CD14-positive monocyte (primary cell): ENCODE measurements at regions not wholly inside any gene's neighbourhood (a gene's known extent, or its start where the extent isn't known, plus 50 kb on each side); places are given as distances from the start of the nearest gene placed in this dataset.

Experiments
- DNase-seq, 3 donors: peaks; one replicate each; pipeline ENCODE4 v3.0.0-alpha.2; 2011 to 2022
- H2AFZ ChIP-seq: 2 replicates; pipeline ENCODE4 v1.6.0; 2012; ENCODE audit warnings: mild to moderate bottlenecking, low read depth, low read length, inconsistent platforms; ENCODE audit not compliant: insufficient read depth, poor library complexity, severe bottlenecking
- H3K27ac ChIP-seq, 2 donors: 1 replicate in 1 of 2; 2 replicates in 1 of 2; pipeline ENCODE4 v1.5.1; 2012 to 2013; ENCODE audit warnings: low read length in 2 of 2, control low read depth in 1 of 2, inconsistent platforms in 1 of 2, low read depth in 1 of 2, mild to moderate bottlenecking in 1 of 2
- H3K27me3 ChIP-seq, 2 donors: one replicate each; pipeline versions ENCODE4 v1.6.0 to v1.6.1; 2011 to 2013; ENCODE audit warnings: low read length in 2 of 2; ENCODE audit not compliant: control insufficient read depth in 2 of 2, insufficient read depth in 2 of 2
- H3K36me3 ChIP-seq, 2 donors: replicated peaks in 1 of 2; 1 replicate in 1 of 2; 2 replicates in 1 of 2; pipeline versions ENCODE4 v1.5.1 to v1.6.1; 2012 to 2013; ENCODE audit warnings: low read length in 2 of 2, control low read depth in 1 of 2, inconsistent platforms in 1 of 2, mild to moderate bottlenecking in 1 of 2; ENCODE audit not compliant: insufficient read depth in 2 of 2, control insufficient read depth in 1 of 2
- H3K4me1 ChIP-seq, 2 donors: 1 replicate in 1 of 2; 2 replicates in 1 of 2; pipeline versions ENCODE4 v1.5.1 to v1.6.1; 2012 to 2013; ENCODE audit warnings: low read length in 2 of 2, control low read depth in 1 of 2, inconsistent platforms in 1 of 2, mild to moderate bottlenecking in 1 of 2, moderate library complexity in 1 of 2; ENCODE audit not compliant: insufficient read depth in 2 of 2, control insufficient read depth in 1 of 2
- H3K4me2 ChIP-seq: replicated peaks from 2 replicates; pipeline ENCODE3; 2012; ENCODE audit warnings: low read length, moderate library complexity, mild to moderate bottlenecking; ENCODE audit not compliant: poor library complexity, severe bottlenecking; ENCODE audit errors: extremely low read depth
- H3K4me3 ChIP-seq, 3 experiments: fragments of 200-600 bp in 1 of 3; sonication (generic) in 1 of 3; replicated peaks in 1 of 3; 1 replicate in 2 of 3; 2 replicates in 1 of 3; pipeline ENCODE4 v1.5.1; 2011 to 2013; ENCODE audit warnings: low read length in 3 of 3, mild to moderate bottlenecking in 3 of 3, control low read depth in 2 of 3, low read depth in 2 of 3, inconsistent platforms in 1 of 3, moderate library complexity in 1 of 3
- H3K79me2 ChIP-seq: 2 replicates; pipeline ENCODE4 v1.6.0; 2012; ENCODE audit warnings: mild to moderate bottlenecking, control low read depth, inconsistent platforms, low read length, moderate library complexity; ENCODE audit not compliant: insufficient read depth
- H3K9ac ChIP-seq: 2 replicates; pipeline ENCODE4 v1.6.0; 2017; ENCODE audit warnings: low read length, mild to moderate bottlenecking; ENCODE audit not compliant: insufficient read depth, poor library complexity, severe bottlenecking
- H3K9me3 ChIP-seq, 2 donors: replicated peaks in 1 of 2; 1 replicate in 1 of 2; 2 replicates in 1 of 2; pipeline versions ENCODE4 v1.5.1 to v1.6.1; 2012 to 2013; ENCODE audit warnings: low read length in 2 of 2, control low read depth in 1 of 2; ENCODE audit not compliant: control insufficient read depth in 1 of 2, insufficient read depth in 1 of 2
- H4K20me1 ChIP-seq: 2 replicates; pipeline ENCODE4 v1.6.0; 2012; ENCODE audit warnings: mild to moderate bottlenecking, low read length, control low read depth, moderate library complexity; ENCODE audit not compliant: insufficient read depth
- H3K27ac Mint-ChIP-seq, 7 donors: one replicate each; pipeline ENCODE4 v1.8.0; 2020; ENCODE audit warnings: mild to moderate bottlenecking in 7 of 7, mixed read lengths in 7 of 7, moderate library complexity in 6 of 7, inconsistent platforms in 2 of 7
- H3K27me3 Mint-ChIP-seq, 3 donors: one replicate each; pipeline ENCODE4 v1.8.0; 2021 to 2022; ENCODE audit warnings: low read depth in 3 of 3, mild to moderate bottlenecking in 3 of 3, mixed read lengths in 3 of 3, moderate library complexity in 3 of 3, inconsistent platforms in 1 of 3
- H3K36me3 Mint-ChIP-seq, 2 donors: one replicate each; pipeline ENCODE4 v1.8.0; 2020; ENCODE audit warnings: mixed read lengths in 2 of 2, inconsistent platforms in 1 of 2, mild to moderate bottlenecking in 1 of 2
- H3K4me1 Mint-ChIP-seq: one replicate; pipeline ENCODE4 v1.8.0; 2020; ENCODE audit warnings: mild to moderate bottlenecking, mixed read lengths
- H3K4me3 Mint-ChIP-seq, 2 donors: one replicate each; pipeline ENCODE4 v1.8.0; 2020; ENCODE audit warnings: mild to moderate bottlenecking in 2 of 2, mixed read lengths in 2 of 2, moderate library complexity in 1 of 2
- H3K9me3 Mint-ChIP-seq, 7 donors: one replicate each; pipeline ENCODE4 v1.8.0; 2020 to 2022; ENCODE audit warnings: mixed read lengths in 7 of 7, mild to moderate bottlenecking in 6 of 7, moderate library complexity in 6 of 7, inconsistent platforms in 2 of 7
- CTCF ChIP-seq: fragments of 200-600 bp; IDR thresholded peaks from one replicate; pipeline ENCODE4 v1.8.0; 2022; ENCODE audit warnings: antibody characterized with exemption, mild to moderate bottlenecking
- WGBS: methylation state at CpG from one replicate; pipeline ENCODE4 v1.1.5; 2013; ENCODE audit warnings: missing lambda C conversion rate; ENCODE audit not compliant: insufficient coverage; 5-methylcytosine and 5-hydroxymethylcytosine counted together
- intact Hi-C, 2 donors: fragments of 100-400 bp; cut with micrococcal nuclease; formaldehyde crosslinking; loops; one replicate each; pipeline versions ENCODE4 v1.15.0 to v1.15.1; 2023

DNA sequence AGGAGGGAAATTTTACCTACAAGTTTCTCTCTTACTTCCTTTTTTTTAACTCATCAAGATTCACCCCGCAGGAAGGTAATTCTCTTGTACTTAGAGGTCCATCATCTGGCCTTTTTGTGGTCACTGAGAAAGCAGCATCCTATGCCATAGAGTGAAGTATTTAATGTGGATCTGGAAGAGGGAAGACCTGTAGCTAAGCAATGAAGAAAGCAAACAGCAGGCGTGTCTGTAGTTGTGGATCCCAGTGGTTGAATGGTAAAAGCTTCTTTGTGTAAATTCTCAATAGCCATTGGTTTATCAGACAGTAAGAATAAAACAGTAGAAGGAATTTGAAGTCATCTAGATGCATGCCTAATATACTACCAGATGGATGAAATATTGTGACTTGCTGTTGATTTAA is 196.4 kb downstream of the ANKRD7 start:
- Mint-ChIP-seq H3K4me1 (no peaks in the 10 kb centered on the region), H3K4me3 (no peak overlapping the region), H3K27ac (no peak overlapping the region), H3K36me3 (no peaks in the 10 kb centered on the region), H3K27me3 (peaks cover 0 to 5% (median 1%) of the 10 kb centered on the region in 3 donors), H3K9me3 (no peaks in the 10 kb centered on the region)
- TF ChIP-seq CTCF: no peak
- Histone ChIP-seq H3K4me3 (no peak overlapping the region), H3K4me1 (no peaks in the 10 kb centered on the region), H3K9ac (no peak overlapping the region), H3K79me2 (no peaks in the 10 kb centered on the region), H3K4me2 (no peak overlapping the region), H2AFZ (no peak overlapping the region), H3K36me3 (no peaks in the 10 kb centered on the region), H4K20me1 (no peaks in the 10 kb centered on the region), H3K27ac (no peak overlapping the region), H3K9me3 (no peaks in the 10 kb centered on the region), H3K27me3 (no peaks in the 10 kb centered on the region)
- no peak for DNase-seq
- WGBS: no CpG with 5 or more reads among the region's 2 CpGs
- intact Hi-C loops: no loop called here

DNA sequence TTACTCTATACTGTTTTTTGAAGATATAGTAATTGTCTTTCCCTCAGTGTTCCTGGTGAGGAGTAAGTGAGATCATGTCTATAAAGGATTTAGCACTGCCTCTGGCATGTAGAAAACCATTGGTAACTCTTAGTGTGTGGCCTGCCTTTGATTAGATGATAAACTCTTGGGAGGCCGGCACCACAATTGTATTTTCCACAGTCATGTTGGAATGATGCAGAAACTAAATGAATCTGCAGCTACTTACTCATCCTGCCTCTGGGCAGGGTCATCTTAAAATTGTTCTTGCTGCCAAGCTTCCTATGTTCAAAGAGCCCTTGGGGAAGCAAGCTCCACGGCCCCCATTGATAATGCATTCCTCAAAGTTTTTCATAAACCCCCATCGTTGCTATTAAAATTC is 204.6 kb downstream of the ANKRD7 start:
- no peak overlapping the region for H3K9ac ChIP-seq
- no peak for TF ChIP-seq CTCF
- H3K27me3 ChIP-seq: no peaks in the 10 kb centered on the region

More for the DNA sequence above, 204.6 kb downstream of the ANKRD7 start:
- H3K4me2 ChIP-seq: no peak overlapping the region
- peaks cover 0 to 9% of the 10 kb centered on the region in 2 donors for H3K9me3 ChIP-seq
- no peak for DNase-seq
- H3K27ac ChIP-seq: no peak overlapping the region
- no peaks in the 10 kb centered on the region for H4K20me1 ChIP-seq
- H3K4me1 Mint-ChIP-seq: no peaks in the 10 kb centered on the region
- intact Hi-C loops: no loop called here
- no peaks in the 10 kb centered on the region for H3K79me2 ChIP-seq
- H3K27me3 Mint-ChIP-seq: peaks cover 0 to 3% (median 1%) of the 10 kb centered on the region in 3 donors
- no peaks in the 10 kb centered on the region for H3K36me3 Mint-ChIP-seq
- no peaks in the 10 kb centered on the region for H3K4me1 ChIP-seq
- H3K4me3 ChIP-seq: no peak overlapping the region
- WGBS: 63% methylated on average over 2 of the region's 3 CpGs
- no peak overlapping the region for H3K27ac Mint-ChIP-seq
- no peaks in the 10 kb centered on the region for H3K36me3 ChIP-seq
- H3K9me3 Mint-ChIP-seq: peaks cover 0 to 8% (median 0%) of the 10 kb centered on the region in 7 donors
- H2AFZ ChIP-seq: no peak overlapping the region
- H3K4me3 Mint-ChIP-seq: no peak overlapping the region
